Adrenal gland (tissue), 5 donors: ENCODE measurements at regions not wholly inside any gene's neighbourhood (a gene's known extent, or its start where the extent isn't known, plus 50 kb on each side); places are given as distances from the start of the nearest gene placed in this dataset.

Experiments
- CTCF ChIP-seq, 6 experiments: fragments of 450-650 bp in 4 of 6; fragments of 200-600 bp in 2 of 6; sonication (generic) in 1 of 6; IDR thresholded peaks; 1 replicate in 5 of 6; 2 replicates in 1 of 6; pipeline versions ENCODE4 v1.5.1 to v1.8.0; 2016 to 2021; ENCODE audit warnings: antibody characterized with exemption in 6 of 6, mild to moderate bottlenecking in 2 of 6, moderate library complexity in 1 of 6
- POLR2A ChIP-seq, 2 donors: fragments of 450-650 bp; IDR thresholded peaks; one replicate each; pipeline ENCODE4 v1.6.1; 2017; ENCODE audit warnings: antibody characterized with exemption in 2 of 2, mild to moderate bottlenecking in 2 of 2, moderate library complexity in 1 of 2
- donor health status: DM: no; HTN: no; CAD: no.

DNA sequence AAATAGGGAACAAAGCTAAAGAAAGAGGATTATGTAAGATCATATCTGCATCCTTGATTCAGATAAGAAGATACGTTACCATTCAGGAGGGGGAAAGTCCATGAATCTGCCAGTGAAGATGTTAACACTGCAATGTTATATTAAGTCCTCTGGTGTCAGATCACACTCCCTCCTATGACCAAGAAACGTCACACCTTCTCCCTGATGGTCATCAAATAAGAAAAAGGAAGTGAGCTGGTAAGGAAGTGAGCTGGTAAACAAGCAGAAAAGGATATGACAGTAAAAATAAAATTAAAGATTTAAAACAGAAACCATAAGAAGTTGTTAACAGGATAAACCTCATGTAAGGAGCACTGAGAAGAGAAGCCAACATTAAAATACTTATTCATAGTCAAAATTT is 340.2 kb downstream of the SEC23A start:
- TF ChIP-seq CTCF (IDR thresholded peaks at IDR 0.05): no peak
- TF ChIP-seq POLR2A (IDR thresholded peaks at IDR 0.05): no peak
